Right lobe of liver (tissue), 6 donors: ENCODE measurements at regions not wholly inside any gene's neighbourhood (a gene's known extent, or its start where the extent isn't known, plus 50 kb on each side); places are given as distances from the start of the nearest gene placed in this dataset.
A peak's percentile ranks its signal among the peaks of the same experiment; 100 is the strongest.

ENCODE experiments used
- ATAC-seq, 4 donors: fragments of 200-7000 bp; cut with Tn5 transposase; one replicate each; pipeline ENCODE4 v1.9.1; 2020; ENCODE audit warnings: mild to moderate bottlenecking in 4 of 4, moderate library complexity in 4 of 4
- DNase-seq, 3 donors: peaks; one replicate each; pipeline ENCODE4 v3.0.0-alpha.2; 2020
- H3K27ac ChIP-seq, 3 donors: fragments of 200-600 bp; one replicate each; pipeline ENCODE4 v1.8.0; 2022
- H3K27me3 ChIP-seq, 2 donors: fragments of 200-600 bp; one replicate each; pipeline ENCODE4 v1.8.0; 2022
- H3K36me3 ChIP-seq, 4 donors: fragments of 200-600 bp; sonication (generic) in 1 of 4; one replicate each; pipeline versions ENCODE4 v1.5.1 to v1.8.0; 2017 to 2022; ENCODE audit warnings: control low read depth in 1 of 4
- H3K4me1 ChIP-seq, 4 donors: fragments of 200-600 bp; sonication (generic) in 1 of 4; one replicate each; pipeline versions ENCODE4 v1.5.1 to v1.8.0; 2017 to 2022; ENCODE audit warnings: control low read depth in 1 of 4
- H3K4me3 ChIP-seq, 3 donors: fragments of 200-600 bp; one replicate each; pipeline ENCODE4 v1.8.0; 2022
- H3K9me3 ChIP-seq, 4 donors: fragments of 200-600 bp; sonication (generic) in 1 of 4; one replicate each; pipeline versions ENCODE4 v1.5.1 to v1.8.0; 2017 to 2022; ENCODE audit warnings: control low read depth in 1 of 4
- POLR2A ChIP-seq: fragments of 450-650 bp; IDR thresholded peaks from one replicate; pipeline ENCODE4 v1.6.1; 2017; ENCODE audit warnings: antibody characterized with exemption, mild to moderate bottlenecking
- WGBS: methylation state at CpG from one replicate; pipeline ENCODE4 v1.1.6; 2018; ENCODE audit warnings: low coverage, low lambda C conversion rate; ENCODE audit not compliant: insufficient coverage; ENCODE audit errors: missing lambda C conversion rate; 5-methylcytosine and 5-hydroxymethylcytosine counted together
- intact Hi-C, 2 donors: fragments of 100-400 bp; cut with DNase I; formaldehyde crosslinking; loops; one replicate each; pipeline versions ENCODE4 v1.11.2 to v1.14.1; 2022
- TF ChIP-seq, protein P1 (sequence below), 4 donors: fragments of 200-600 bp in 3 of 4; fragments of 450-650 bp in 1 of 4; IDR thresholded peaks; one replicate each; pipeline versions ENCODE4 v1.5.1 to v1.8.0; 2016 to 2022; ENCODE audit warnings: antibody characterized with exemption in 4 of 4, mild to moderate bottlenecking in 2 of 4
- donor health status: DM: no; HTN: yes; CAD: no.
- donor health status: DM: no; HTN: no; CAD: no.
- donor health status: DM: no; HTN: no; CAD: no.
- donor health status: DM: no; HTN: yes; CAD: no.
- donor health status: DM: no; HTN: yes; CAD: no.

DNA sequence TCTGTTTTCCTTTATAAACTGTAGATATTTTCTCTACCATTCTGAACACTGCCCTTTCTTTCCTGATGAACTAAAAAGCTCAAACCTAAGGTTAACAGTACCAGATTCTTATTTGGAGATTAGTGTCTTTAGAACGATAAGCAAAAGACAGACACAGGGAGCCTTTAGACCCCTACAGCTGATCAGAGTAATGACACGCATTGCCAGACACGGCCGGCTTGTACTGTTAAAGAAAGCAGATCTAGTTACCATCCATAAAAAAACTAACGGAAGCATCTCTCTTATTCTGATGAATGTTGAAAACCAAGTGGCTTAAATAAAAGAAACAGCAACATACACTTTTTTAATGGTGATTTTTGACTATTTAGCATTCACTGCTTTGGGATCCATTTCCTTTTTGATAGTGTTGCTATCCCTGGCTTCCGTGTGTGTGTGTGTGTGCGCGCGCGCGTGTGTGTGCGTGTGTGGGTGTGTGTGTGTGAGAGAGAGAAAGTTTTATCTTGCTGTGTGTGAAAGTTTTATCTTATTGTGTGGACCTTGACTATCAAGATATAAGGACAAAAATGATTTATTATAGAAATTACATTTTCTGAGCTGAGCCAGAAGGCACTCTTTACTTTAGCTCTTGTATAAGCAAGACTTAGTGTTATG, 95.6 kb upstream of the SLC35B3 start:
- 75% methylated on average over 12 of the region's 12 CpGs for WGBS
- TF ChIP-seq POLR2A: no peak
- TF ChIP-seq, protein P1, sequence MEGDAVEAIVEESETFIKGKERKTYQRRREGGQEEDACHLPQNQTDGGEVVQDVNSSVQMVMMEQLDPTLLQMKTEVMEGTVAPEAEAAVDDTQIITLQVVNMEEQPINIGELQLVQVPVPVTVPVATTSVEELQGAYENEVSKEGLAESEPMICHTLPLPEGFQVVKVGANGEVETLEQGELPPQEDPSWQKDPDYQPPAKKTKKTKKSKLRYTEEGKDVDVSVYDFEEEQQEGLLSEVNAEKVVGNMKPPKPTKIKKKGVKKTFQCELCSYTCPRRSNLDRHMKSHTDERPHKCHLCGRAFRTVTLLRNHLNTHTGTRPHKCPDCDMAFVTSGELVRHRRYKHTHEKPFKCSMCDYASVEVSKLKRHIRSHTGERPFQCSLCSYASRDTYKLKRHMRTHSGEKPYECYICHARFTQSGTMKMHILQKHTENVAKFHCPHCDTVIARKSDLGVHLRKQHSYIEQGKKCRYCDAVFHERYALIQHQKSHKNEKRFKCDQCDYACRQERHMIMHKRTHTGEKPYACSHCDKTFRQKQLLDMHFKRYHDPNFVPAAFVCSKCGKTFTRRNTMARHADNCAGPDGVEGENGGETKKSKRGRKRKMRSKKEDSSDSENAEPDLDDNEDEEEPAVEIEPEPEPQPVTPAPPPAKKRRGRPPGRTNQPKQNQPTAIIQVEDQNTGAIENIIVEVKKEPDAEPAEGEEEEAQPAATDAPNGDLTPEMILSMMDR (IDR thresholded peaks at IDR 0.05): no peak
- H3K9me3 ChIP-seq: no peaks in the 10 kb centered on the region
- no peaks in the 10 kb centered on the region for H3K36me3 ChIP-seq
- H3K27ac ChIP-seq: no peak overlapping the region
- intact Hi-C loops: no loop called here
- no peaks in the 10 kb centered on the region for H3K4me1 ChIP-seq
- H3K27me3 ChIP-seq: no peaks in the 10 kb centered on the region
- no peak for DNase-seq
- ATAC-seq: peak in 1 of 4 donors; percentile 33
- H3K4me3 ChIP-seq: no peak overlapping the region

DNA sequence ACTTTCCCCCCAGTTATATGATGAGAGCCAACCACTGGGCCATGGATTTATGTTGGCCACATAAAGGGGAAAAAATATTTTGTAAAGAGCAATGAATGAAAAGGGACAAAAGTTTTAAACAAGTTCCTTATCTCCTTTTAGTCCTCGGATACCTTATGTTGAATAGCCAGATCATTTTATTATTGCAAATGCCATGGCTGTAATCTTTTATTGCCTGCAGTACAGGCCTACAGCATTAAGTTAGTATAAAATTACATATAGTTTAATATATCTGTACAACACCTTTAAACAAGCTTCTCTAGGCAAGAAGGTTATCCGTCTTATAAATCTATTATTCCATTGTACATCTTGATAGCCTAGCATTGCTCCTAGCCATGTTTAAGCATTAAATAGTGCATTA, 93.9 kb upstream of the SLC35B3 start:
- no peak for ATAC-seq
- no peaks in the 10 kb centered on the region for H3K9me3 ChIP-seq
- no peak for TF ChIP-seq POLR2A
- TF ChIP-seq, protein P1 (IDR thresholded peaks at IDR 0.05): no peak
- H3K4me3 ChIP-seq: no peak overlapping the region
- 79% methylated on average over 2 of the region's 2 CpGs for WGBS
- intact Hi-C loops: no loop called here
- no peaks in the 10 kb centered on the region for H3K36me3 ChIP-seq
- no peak for DNase-seq
- no peaks in the 10 kb centered on the region for H3K27me3 ChIP-seq
- H3K4me1 ChIP-seq: no peaks in the 10 kb centered on the region
- no peak overlapping the region for H3K27ac ChIP-seq

DNA sequence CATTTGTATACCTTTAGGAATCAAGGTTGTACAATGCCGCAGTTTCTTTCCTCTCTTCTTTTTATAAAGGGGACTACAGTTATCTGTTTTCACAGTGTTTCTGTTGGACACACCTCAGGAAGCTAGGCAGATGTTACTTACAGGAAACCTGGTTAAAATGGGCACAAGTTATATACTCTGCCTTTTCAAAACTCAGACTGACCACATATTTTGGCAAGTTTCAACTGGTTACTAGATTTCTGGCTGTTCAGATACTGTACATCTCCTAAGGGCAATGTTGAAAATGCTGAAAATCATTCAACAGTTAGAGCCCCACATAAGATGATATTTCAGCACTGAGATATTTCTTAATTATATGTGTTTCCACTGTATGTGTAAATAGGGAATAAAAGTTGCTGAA, 92.5 kb upstream of the SLC35B3 start:
- 85% methylated on average over 1 of the region's 1 CpG for WGBS
- H3K27ac ChIP-seq: no peak overlapping the region
- no peaks in the 10 kb centered on the region for H3K4me1 ChIP-seq
- ATAC-seq: no peak
- H3K27me3 ChIP-seq: no peaks in the 10 kb centered on the region
- H3K9me3 ChIP-seq: no peaks in the 10 kb centered on the region
- intact Hi-C loops: no loop called here
- no peak for TF ChIP-seq POLR2A
- TF ChIP-seq, protein P1 (IDR thresholded peaks at IDR 0.05): no peak
- DNase-seq: no peak
- no peaks in the 10 kb centered on the region for H3K36me3 ChIP-seq
- no peak overlapping the region for H3K4me3 ChIP-seq

DNA sequence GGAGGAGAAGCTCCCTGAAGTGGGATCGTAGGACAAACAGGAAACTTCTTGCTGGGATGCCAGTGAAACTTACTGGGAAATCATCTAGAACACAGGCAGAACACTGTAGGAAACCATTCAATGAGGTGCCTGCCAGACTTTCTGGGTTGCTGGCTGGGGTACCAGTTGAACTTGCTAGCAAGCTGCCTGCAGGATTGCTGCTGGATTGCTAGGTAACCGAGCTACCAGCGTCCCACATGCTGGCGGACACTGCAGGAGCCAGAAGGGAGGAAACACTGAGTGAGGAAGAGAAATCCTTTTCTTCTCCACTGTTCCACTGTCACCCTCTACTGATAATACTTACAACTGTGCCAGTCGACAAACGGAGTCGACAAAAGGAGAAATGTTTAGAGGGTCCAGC, 91.3 kb upstream of the SLC35B3 start:
- H3K36me3 ChIP-seq: no peaks in the 10 kb centered on the region
- intact Hi-C loops: no loop called here

More for the DNA sequence above, 91.3 kb upstream of the SLC35B3 start:
- no peak for TF ChIP-seq POLR2A
- TF ChIP-seq, protein P1 (IDR thresholded peaks at IDR 0.05): no peak
- no peak for ATAC-seq
- WGBS: 59% methylated on average over 6 of the region's 7 CpGs
- Histone ChIP-seq H3K4me1 (no peaks in the 10 kb centered on the region), H3K4me3 (no peak overlapping the region), H3K27me3 (no peaks in the 10 kb centered on the region), H3K27ac (no peak overlapping the region), H3K9me3 (no peaks in the 10 kb centered on the region)
- no peak for DNase-seq
